Fibroblast of the conjunctiva (primary cell): ENCODE measurements at regions not wholly inside any gene's neighbourhood (a gene's known extent, or its start where the extent isn't known, plus 50 kb on each side); places are given as distances from the start of the nearest gene placed in this dataset.

Experiments used
- DNase-seq: peaks from one replicate; pipeline ENCODE4 v3.0.0-alpha.2; 2010; ENCODE audit warnings: low read depth

DNA sequence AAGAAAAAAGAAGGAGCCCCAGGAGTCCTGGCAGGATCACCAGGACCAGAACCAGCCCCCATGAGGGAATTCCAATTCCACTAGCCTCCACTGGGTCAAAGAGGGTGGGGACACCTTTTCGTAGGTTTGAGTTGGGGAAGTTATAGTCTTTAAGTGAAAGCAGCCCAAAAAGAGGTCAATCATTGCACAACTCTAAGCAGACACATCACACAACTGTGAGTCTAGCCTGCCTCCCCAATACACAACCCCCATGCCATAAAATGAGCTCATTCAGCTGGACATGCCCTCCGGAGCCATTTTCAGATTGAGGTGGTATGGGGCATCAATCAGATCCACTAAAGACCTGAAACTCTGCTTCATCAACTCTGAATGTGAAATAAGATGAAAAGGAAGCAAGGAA lies 179.9 kb downstream of the NPHP4 start:
- no peak for DNase-seq

DNA sequence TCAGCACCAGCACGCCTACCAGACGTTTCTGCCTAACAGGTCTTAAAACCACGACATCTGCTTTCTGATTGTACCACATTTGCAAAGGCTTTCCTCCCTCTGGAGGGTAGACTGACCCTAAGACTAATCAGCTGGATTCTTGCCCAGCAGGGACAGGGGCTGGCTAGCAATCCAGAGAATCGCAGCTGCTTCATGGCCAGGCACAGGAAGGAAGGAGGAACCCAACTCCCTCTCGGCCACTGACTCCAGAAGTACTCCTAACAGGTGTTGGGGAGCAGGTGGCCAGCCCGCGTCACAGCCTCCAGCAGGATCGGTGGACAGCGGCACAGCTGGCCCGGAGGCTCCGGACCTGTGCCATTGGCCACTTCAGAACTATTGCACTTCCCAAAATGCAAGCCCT lies 180.8 kb downstream of the NPHP4 start:
- no peak for DNase-seq

DNA sequence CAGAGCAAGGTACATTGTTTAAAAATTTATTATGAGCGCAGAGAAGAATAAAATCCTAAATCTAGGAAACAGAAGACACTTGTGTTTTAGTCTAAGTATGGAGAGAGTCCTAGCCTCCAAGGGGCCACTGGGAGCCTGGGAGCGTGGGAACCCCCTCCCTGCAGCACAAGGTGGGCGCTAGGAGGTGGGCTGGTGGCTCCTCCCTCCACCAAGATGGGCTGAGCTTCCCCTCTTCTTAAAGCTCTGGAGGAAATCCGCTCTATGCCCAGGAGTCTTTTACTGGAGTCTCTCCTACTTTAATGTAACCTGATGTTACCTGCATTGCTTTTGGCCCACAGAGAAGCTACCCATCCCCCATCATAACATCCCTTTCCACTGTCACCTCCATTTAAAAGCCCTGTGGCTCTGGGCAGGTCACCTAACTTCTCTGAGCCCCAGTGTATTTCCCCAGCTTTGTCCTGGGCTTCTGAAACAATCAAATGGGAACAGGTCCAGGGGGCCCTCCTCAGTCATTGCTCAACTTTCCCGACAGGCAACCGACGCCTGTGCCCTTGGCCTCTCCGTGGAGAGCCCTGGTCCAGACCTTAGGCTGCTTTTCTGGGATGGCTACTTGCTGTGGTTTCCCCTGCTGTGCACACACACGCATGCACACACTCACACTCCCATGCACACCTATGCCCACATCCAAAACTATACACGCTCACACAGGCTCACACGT lies 181.5 kb downstream of the NPHP4 start:
- no peak for DNase-seq

DNA sequence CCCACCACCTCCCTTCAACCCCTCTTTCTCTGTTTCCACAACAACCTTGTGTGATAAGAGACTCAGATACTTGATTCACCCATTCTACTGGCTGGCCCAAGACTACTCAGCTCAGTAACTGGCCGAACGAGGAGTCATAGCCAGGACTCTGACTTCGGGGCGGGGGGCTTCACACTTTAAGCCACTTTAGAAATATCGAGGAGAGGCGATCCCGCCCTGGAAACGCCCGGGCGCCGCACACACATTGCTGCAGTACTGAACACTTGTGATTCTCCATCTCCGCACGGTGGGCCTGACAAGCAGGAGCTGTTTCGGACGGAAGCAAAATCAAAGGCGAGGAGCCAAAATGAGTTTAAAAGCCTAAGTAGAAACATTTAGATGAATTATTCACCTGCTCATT lies 182.1 kb downstream of the NPHP4 start:
- no peak for DNase-seq

DNA sequence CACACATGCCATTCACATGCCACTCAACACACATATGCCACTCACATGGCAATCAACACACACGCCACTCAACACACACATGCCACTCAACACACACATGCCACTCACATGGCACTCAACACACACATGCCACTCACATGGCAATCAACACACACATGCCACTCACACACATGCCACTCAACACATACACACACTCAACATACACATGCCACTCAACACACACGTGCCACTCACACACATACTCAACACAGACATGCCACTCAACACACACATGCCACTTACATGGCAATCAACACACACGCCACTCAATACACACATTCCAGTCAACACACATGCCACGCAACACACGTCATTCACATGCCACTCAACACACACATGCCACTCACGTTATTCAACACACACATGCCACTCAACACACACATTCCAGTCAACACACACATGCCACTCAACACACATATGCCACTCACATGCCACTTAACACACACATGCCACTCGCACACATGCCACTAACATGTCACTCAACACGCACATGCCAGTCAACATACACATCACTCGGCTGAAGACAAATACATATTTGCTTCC lies 182.9 kb downstream of the NPHP4 start:
- DNase-seq, result no peak

DNA sequence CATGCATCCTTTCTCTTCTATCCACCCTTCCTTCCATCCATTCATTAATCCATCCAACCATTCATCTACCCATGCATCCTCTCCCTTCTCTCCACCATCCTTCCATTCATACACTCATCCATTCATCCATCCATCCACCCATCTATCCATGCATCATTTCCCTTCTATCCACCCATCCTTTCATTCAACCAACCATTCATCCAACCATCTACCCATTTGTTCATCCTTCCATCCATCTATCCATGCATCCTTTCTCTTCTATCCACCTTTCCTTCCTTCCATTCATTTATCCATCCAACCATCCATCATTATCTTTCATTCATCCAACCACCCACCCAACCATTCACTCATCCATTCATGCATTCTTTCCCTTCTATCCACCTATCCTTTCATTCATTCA lies 188.4 kb downstream of the NPHP4 start:
- no peak for DNase-seq

DNA sequence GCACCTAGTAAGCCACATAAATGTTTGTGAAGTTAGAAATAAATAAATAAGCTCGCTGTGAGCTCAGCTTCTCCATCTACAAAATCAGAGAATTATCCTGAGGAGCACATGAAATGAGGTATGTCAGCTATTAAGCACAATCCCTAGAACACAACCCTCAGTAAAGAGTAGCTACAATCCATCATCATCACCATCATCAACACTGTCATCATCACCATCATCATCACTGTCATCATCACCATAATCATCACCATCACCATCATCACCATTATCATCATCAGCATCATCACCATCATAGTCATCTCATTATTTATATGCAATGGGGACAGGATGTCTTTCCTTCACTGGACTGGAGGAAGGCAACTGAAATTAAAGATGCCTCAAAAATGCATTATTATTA lies 189.6 kb downstream of the NPHP4 start:
- DNase-seq, result no peak

DNA sequence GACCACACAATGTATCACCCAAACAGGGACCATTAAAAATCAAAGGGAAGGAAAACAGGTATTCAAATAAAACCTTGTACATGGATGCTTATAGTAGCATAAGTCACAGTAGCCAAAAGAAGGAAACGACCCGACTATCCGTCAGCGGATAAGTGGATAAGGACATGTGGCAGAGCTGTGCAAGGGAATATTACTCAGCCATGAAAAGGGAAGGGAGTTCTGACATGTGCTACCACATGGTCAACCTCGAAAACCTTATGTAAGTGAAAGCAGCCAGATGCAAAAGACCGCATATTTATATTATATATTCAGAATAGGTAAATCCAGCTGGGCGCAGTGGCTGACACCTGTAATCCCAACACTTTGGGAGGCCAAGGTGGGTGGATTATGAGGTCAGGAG lies 193.3 kb downstream of the NPHP4 start:
- DNase-seq, result no peak

DNA sequence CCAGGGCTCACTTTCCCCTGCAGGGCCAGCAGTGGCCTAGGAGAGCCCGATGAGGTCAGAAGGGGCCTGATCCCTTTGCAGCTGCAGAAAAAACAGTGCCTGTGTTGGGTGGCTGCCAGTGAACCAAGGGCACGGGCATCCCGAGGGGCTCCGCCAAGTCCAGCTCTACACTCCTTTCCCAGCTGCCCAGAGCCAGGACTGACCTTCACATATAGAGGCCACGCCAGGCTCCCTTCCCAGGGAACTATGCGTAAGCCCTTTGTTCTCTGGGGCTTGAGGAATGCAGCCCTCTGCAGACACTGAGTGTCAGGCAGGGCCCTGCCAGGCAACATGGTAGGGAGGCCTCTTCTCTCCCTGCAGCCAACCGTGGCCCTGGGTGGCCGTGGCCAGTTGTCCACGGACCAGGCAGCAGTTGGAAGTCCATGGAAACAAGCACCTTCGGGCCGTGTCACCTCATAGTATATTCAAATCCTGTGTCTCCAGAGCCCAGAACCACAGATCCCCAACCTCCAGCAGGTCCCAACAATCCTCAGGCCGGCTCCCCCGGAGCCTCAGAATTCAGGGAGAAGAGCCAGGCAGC lies 194.0 kb downstream of the NPHP4 start:
- no peak for DNase-seq

DNA sequence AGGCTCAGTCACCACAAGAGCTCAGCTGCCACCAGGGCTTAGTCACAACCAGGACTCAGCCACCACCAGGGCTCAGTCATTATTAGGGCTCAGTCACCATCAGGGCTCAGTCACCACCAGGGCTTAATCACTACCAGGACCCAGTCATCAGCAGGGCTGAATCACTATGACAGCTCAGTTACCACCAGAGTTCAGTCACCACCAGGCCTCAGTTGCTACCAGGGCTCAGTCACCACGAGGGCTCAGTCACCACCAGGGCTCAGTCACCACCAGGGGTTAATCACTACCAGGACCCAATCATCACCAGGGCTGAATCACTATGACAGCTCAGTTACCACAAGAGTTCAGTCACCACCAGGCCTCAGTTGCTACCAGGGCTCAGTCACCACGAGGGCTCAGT lies 196.2 kb downstream of the NPHP4 start:
- no peak for DNase-seq

DNA sequence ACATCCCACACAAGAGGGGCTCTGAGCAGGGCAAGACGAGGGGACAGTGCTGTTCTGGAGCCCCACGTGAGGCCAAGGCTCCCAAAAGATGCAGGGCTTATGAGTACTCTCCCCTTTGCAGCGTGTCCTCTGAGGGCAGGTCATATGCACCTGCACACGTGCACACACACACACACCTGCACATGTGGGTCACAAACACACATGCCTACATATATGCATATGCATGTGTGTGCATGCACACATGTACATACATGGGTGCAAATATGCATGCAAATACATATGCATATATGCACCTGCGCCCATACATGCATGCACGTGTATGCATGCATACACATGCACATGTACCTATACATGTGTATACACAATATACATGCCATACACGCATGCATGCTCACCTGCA lies 197.9 kb downstream of the NPHP4 start:
- DNase-seq, result no peak

DNA sequence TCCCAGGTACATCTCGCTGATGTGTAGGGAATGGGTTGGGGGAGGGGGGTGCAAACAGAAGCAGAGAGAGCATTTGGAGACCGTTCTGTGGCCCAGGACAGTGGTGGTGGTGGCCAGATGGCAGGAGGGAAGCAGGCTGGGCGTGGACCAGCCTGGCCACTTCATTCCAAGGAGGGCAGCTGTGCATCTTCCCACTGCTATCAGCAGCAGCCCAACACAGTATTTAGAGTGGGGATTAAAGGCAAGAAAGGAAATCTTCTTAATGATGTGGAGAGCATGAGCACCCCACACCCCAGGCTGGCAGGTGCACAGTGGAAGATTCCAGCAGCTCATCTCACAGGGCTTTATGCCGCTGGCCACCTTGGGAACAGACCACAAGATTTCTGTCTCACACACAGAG lies 198.7 kb downstream of the NPHP4 start:
- DNase-seq, result no peak

DNA sequence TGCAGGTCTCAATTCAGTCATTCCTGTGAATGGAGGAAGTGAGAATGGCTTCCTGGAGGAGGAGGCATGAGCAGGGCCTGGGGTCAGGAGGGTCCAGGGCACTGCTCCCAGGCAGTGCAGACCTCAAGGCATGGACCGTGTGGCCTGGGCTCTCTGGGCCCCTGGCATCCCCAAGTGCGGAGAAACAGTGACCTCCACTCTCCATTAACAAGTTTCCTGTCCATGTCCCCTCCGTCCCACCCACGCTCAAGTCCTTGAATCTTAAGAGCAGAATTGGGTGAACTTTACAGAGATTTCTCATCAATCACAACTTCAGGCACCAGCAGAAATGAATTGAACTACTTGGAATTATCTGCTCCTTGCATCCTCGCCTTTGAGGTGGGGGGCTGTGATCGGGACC lies 211.1 kb downstream of the NPHP4 start:
- no peak for DNase-seq

DNA sequence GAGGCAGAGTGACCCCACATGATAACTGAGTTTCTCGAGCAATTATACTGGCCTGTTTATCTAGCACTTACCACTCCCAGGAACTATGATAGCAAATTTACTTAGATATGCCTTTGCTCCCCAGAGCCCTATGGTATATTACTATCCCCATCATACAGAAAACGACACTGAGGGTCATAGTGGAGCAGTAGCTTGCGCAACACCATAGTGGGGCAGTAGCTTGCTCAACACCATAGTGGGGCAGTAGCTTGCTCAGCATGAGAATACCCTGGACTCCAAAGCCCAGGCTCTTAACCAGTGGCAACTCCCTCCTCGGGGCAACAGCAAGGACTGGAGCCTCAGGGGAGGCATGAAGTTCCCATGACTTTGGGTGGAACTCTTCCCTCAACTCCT lies 211.9 kb downstream of the NPHP4 start:
- DNase-seq, result no peak

DNA sequence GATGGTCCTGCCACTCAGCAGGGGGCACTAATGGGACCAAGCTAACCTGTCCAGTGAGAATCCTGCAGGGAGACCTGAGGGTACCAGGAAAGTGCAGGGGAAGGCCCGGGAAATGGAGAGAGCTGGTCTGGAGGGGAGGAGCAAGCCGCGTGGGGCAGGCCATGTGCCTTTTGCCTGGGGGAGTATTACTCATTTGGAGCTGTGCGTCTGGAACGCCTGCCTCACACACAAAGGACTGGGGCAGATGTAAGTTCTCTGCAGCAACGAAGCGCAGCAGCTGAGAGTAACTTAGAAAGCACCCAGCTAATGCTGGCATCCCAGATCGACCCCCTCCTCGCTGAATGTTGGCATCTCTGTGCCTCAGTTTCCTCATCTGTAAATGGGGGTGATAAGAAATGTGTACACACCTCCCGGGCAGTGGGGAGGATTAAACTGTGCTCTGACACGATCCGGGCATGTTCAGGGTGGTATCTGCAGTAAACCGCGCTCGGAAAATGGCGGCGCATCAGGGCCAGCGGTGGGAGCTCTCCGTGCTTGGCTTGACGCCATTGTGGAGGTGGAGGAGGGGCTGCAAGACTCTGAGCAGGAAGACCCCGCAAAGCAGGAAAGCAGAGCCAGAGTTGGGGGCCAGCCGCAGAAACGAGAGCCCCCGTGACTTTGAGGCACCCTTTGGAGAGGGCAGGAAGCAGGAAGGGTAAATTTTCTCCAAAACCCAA lies 212.5 kb downstream of the NPHP4 start:
- no peak for DNase-seq

DNA sequence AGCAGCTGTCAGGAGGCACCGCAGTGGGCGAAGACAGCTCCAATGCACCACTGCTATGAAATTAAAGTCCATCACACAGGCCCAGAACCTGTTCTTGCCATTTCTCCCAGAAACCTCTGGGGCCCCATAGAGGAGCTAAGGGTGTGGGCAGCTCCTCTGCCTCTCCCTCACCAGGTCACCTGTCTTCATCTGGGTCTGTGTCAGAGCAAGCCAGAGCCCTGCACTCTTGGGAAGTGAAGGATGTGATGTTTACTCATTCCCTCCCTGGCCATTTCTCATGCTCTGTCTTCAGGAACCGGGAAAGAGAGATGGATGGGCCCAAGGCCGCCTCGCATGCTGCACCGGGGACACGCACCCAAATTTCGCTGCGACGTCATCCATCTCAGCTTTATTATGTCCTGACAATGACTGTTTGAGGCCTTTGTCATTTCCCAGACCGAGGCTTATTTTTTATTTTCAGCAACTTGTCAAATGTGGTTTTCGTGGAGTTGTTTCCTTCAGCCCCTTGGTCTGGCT lies 216.1 kb downstream of the NPHP4 start:
- no peak for DNase-seq

DNA sequence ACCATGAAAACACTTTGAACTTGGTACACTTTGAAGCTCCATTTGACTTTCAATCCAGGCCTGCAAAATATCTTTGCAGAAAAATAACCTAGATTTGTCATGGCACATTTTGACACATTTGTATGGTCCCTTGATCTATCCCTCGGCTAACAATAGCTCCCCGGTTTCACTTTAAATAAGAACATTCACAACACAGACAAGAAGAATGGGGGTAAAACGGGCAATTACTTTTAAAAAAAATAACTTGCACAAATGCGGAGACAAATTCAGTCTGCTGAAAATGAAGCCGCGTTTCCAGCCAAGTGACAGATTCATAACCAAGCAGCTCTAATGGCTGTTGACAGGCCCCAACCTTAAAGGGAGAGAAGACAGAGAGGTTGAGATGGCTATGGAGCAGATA lies 218.2 kb downstream of the NPHP4 start:
- DNase-seq, result no peak

DNA sequence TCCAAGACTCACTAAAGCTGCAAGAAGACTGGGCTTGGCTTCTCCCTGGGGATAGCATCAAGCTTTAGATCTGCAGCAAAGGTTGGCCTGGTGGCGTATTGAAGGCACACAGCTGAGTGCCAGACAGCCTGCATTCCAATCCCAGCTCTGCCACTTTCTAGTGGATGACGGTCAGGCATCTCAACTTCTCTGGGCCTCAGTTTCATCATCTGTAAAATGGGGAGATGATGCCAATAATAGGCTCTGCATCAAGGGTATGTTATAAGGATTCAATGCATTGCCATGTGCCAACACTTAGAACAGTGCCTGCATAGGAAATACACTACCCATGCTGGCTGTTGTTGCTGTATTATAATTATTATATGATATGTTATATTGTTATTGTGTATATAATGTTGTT lies 220.4 kb downstream of the NPHP4 start:
- DNase-seq, result no peak

DNA sequence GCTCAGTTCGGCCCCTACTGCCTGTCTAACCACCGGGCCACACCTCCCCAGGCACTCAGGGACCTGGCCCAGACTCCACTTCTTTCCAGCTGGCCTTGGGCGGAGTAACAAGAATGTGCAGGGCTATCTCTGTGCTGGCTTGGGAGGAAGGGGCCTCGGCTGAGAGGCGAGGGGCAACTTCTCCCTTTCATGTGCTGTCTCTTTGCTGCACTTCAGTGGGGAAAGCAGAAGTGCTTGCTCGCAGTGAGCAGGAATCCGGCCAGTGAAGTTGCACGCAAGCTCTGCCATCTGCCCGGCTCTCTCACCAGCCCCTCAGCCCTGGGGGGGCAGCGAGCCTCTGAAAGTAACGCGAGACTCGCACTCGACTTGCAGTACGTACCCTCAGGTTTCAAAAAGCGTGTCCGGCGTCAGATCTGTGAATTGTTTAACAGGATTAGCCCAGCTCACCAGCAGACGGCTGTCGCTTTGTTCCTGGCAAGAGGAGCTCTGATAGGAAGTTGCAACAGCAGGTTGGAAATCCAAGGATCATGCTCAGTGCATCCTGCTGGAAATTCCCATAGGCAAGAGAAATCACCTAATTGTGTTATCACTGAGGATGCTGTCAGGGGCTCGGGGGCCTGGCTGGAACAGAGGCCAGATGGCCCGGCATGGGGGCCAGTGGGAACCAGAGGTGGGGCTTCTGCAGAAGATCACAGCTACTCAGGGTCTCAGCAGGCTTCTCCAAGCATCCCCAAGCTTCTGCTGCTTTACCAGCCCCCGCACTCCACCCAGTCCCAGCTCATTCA lies 221.1 kb downstream of the NPHP4 start:
- no peak for DNase-seq

DNA sequence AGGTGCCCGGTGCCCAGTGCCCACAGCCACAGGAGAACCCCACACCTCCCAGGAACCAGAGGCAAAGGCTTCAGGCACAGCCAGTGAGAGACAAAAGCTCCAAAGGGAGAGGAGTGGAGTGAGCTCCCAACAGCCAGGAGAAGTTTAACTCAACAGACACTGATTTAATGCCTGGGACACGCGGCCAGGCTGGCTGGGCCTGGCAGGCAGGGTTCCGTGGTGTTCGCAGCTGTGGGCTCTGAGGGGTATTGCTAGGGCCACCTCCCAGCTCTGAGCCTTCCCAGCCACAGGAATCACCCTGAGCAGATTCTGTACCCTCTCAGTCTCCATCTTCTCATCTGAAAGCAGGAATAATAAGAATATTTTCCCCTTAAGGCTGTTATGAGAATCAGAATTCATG lies 222.5 kb downstream of the NPHP4 start:
- no peak for DNase-seq

DNA sequence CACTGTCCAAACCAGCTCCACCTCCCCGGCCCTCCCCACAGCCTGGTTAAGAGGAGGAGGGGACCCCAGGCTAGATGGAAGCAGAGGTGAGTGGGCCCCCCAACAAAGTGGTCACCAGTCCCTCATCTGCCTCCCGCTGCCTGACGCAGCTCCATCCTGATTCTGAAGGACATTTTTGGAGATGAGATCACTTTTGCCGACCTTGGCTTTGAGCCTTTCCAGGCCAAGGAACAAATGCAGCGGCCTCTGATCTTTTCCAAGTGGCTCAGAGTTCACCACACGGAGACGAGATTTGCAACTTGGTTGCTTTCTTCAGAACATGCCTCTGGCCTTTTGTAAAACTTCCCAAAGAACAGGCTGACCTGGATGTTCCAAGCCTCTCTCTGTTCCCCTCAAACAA lies 223.1 kb downstream of the NPHP4 start:
- DNase-seq, result no peak

DNA sequence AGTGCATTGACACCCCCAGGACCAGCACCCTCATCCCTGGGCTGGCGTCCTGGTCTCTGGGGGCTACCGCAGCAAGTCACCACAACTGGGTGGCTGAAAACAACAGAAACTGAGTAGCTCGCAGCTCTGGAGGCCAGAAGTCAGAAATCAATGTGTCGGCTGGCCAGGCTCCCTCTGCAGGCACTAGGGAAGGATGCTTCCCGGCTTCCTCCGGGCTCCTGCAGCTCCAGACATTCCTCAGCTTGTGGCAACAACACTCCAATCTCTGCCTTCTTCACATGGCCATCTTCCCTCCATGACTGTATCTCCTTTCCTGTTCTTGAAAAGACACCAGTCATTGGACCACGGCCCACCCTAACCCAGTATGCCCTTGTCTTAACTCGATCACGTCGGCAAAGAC lies 224.2 kb downstream of the NPHP4 start:
- no peak for DNase-seq
